Cardiac muscle cell (in vitro differentiated cells and primary cell): ENCODE measurements at regions not wholly inside any gene's neighbourhood (a gene's known extent, or its start where the extent isn't known, plus 50 kb on each side); places are given as distances from the start of the nearest gene placed in this dataset.

ENCODE experiments used
- DNase-seq, 2 donors: peaks; one replicate each; pipeline versions ENCODE4 v3.0.0 to v3.0.0-alpha.2; 2010 to 2017; ENCODE audit warnings: low read depth in 1 of 2, low spot score in 1 of 2
- H3K27ac ChIP-seq: fragments of 200-600 bp; sonication (generic); 2 replicates; pipeline ENCODE4 v1.5.1; 2016
- H3K27me3 ChIP-seq: fragments of 200-600 bp; sonication (generic); 2 replicates; pipeline ENCODE4 v1.6.0; 2016; ENCODE audit warnings: control low read depth
- H3K36me3 ChIP-seq: fragments of 200-600 bp; sonication (generic); 2 replicates; pipeline ENCODE4 v1.5.1; 2016; ENCODE audit warnings: control low read depth
- H3K4me1 ChIP-seq: fragments of 200-600 bp; sonication (generic); 2 replicates; pipeline ENCODE4 v1.8.1; 2017; ENCODE audit warnings: low read depth, mild to moderate bottlenecking, mixed run types
- H3K4me3 ChIP-seq: fragments of 200-600 bp; sonication (generic); 2 replicates; pipeline ENCODE4 v1.5.1; 2016; ENCODE audit warnings: mild to moderate bottlenecking
- H3K9me3 ChIP-seq: fragments of 200-600 bp; sonication (generic); 2 replicates; pipeline ENCODE4 v1.5.1; 2017; ENCODE audit warnings: low read depth, mild to moderate bottlenecking, control low read depth
- TF ChIP-seq, protein P1 (sequence below): IDR thresholded peaks from 2 replicates; pipeline ENCODE4 v1.5.1; 2012; ENCODE audit warnings: low read depth, mild to moderate bottlenecking, low read length

DNA sequence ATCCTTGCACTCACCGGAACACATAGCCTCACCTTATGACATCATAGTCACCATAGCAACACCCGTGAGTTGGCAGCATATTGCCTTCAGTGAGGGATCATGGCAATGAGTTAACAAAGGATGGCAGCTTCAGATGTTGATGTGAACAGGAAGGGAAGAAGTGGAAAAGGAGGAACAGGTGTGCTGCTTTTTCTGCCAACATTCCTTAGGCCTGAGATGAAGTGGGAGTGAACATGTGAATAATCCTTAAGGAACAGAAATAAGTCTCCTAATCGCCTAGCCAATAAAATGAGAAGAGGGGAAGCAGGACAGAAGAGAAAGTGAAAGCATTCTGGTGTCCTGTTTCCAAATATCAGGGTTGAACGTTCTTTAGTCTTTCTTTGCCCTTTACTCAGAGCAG is 360.0 kb downstream of the BRINP1 start:
- H3K9me3 ChIP-seq, result no peaks in the 10 kb centered on the region
- DNase-seq, result no peak
- peaks cover 22% of the 10 kb centered on the region for H3K4me1 ChIP-seq
- H3K27ac ChIP-seq, result no peak overlapping the region
- TF ChIP-seq, protein P1, sequence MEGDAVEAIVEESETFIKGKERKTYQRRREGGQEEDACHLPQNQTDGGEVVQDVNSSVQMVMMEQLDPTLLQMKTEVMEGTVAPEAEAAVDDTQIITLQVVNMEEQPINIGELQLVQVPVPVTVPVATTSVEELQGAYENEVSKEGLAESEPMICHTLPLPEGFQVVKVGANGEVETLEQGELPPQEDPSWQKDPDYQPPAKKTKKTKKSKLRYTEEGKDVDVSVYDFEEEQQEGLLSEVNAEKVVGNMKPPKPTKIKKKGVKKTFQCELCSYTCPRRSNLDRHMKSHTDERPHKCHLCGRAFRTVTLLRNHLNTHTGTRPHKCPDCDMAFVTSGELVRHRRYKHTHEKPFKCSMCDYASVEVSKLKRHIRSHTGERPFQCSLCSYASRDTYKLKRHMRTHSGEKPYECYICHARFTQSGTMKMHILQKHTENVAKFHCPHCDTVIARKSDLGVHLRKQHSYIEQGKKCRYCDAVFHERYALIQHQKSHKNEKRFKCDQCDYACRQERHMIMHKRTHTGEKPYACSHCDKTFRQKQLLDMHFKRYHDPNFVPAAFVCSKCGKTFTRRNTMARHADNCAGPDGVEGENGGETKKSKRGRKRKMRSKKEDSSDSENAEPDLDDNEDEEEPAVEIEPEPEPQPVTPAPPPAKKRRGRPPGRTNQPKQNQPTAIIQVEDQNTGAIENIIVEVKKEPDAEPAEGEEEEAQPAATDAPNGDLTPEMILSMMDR, result no peak
- no peaks in the 10 kb centered on the region for H3K36me3 ChIP-seq
- H3K4me3 ChIP-seq, result no peak overlapping the region
- H3K27me3 ChIP-seq, result no peaks in the 10 kb centered on the region

DNA sequence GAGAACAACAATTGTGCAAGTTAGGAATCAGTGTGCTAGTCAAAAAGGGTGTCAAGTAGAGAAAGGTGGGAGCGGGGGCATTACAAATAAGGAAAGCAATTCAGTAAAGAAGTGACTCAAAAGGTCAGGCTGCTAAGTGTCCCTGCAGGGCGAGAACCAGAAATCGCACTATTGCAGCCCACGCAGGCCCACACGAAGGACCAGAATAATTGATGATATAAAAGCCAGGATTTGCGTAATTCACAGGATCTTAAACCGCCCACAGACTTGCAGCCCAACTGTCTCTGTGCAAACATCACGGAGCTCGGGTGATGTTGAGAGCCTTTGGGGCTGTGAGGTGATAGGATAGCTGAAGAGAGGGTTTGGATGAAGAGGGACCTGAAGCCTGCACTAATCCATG is 349.0 kb downstream of the BRINP1 start:
- H3K27ac ChIP-seq, result no peak overlapping the region
- TF ChIP-seq, protein P1, result no peak
- H3K36me3 ChIP-seq, result no peaks in the 10 kb centered on the region
- H3K27me3 ChIP-seq, result no peaks in the 10 kb centered on the region
- no peak overlapping the region for H3K4me3 ChIP-seq
- peaks cover 18% of the 10 kb centered on the region for H3K4me1 ChIP-seq
- no peaks in the 10 kb centered on the region for H3K9me3 ChIP-seq
- no peak for DNase-seq

DNA sequence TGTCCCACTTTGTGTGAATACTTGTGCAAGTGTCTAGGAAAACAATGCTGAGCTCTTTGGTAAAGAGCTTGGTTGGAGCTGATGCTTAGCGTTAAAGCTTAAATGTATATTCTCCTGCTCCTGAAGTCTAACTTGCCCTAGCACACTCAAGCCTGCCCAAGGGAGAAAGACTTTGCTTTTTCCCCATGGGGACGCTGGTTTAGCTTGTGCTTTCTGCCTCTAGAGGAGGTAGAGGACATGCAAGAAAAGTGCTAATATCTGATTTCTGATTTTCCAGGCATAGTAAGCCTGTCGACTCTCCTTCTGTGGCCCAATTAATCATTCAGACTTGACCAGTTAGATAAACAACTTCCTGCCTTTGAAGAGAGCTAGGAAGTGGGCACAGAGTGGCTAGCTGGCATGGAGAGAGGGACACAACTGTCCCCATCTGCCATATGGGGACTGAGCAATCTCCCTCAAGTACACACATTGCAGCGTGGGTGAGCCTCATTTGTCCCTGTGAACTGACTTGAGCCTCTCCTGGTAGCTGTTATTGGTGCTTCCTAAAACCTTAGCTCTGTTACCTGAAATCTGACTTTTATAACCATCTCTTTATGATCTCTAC is 348.4 kb downstream of the BRINP1 start:
- no peak for DNase-seq
- H3K9me3 ChIP-seq, result no peaks in the 10 kb centered on the region
- H3K4me1 ChIP-seq, result peaks cover 18% of the 10 kb centered on the region
- H3K27ac ChIP-seq, result no peak overlapping the region
- TF ChIP-seq, protein P1, result no peak
- no peak overlapping the region for H3K4me3 ChIP-seq
- H3K27me3 ChIP-seq, result no peaks in the 10 kb centered on the region
- H3K36me3 ChIP-seq, result no peaks in the 10 kb centered on the region

DNA sequence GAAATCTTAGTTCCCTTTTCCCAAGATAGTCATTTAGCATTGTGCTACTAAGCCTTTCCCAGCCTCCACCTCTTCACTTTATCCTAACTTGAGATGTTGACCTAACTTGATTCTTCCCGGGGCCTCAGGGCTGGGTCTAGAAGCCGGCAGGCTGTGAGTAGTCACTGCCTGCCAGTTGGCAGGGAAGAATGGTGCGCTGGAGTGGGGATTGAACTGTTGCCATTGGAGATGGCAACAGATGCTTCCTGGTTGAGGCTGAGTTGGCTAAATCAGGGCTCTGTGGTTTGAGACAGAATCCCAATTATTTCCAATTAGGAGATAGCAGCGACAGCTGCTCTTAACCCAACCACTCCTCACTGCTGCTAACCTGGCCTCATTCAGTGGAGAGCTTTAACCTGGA is 343.1 kb downstream of the BRINP1 start:
- no peaks in the 10 kb centered on the region for H3K9me3 ChIP-seq
- no peak for DNase-seq
- no peak overlapping the region for H3K27ac ChIP-seq
- H3K36me3 ChIP-seq, result no peaks in the 10 kb centered on the region
- H3K27me3 ChIP-seq, result no peaks in the 10 kb centered on the region
- TF ChIP-seq, protein P1, result no peak
- peaks cover 19% of the 10 kb centered on the region for H3K4me1 ChIP-seq
- no peak overlapping the region for H3K4me3 ChIP-seq

DNA sequence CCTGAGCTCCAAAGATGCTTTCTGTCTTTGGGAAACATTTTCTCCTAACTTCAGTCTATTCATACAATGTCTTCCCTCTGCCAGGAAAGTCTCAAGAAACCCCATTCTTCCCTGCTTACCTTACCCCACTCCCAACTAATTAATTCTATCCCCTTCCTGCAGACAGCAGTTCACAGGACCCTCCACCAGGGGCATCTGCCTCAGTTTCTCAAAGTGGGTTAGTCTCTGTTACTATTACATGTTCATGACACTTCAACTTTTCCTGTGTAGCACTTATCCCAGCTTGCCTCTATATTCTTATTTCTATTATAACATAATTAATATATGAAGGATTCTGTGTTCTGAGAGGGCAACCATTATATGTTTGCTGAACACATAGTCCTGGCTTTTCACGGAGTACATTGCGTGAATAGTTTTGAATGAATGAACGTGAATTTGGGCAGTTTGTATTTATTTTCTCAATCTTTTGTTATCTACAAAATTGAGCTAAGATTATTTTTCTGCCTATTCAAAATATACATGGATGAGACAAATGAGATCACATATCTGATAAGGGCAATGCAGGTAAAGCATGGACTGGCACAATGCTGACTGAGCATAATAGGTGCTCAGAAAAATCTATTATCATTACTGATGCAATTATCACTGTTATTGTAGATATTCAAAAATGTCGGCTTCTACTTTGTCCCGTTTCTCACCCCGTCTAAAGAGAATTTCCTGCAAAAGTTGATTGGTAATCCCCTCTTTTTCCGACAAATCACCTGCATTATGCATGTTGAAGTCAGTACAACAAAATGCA is 341.1 kb downstream of the BRINP1 start:
- DNase-seq, result no peak
- no peaks in the 10 kb centered on the region for H3K36me3 ChIP-seq
- H3K27me3 ChIP-seq, result no peaks in the 10 kb centered on the region
- no peaks in the 10 kb centered on the region for H3K9me3 ChIP-seq
- H3K27ac ChIP-seq, result peak overlapping the region; percentile 79
- TF ChIP-seq, protein P1, result no peak
- peaks cover 14% of the 10 kb centered on the region for H3K4me1 ChIP-seq
- H3K4me3 ChIP-seq, result no peak overlapping the region
